ENCODE measurements at regions not wholly inside any gene's neighbourhood (a gene's known extent, or its start where the extent isn't known, plus 50 kb on each side); places are given as distances from the start of the nearest gene placed in this dataset.

GRCh38 chr4:171602638-171603355 lies 210.4 kb upstream of the GALNTL6 start:
- H4K20me1 ChIP-seq (replicated peaks; ENCODE audit: control insufficient read depth, insufficient read depth, low read length), result no peaks in the 10 kb centered on the region
- FAIRE-seq, result no peak
- H3K4me1 ChIP-seq (replicated peaks in 1 of 2; ENCODE audit: control insufficient read depth in 2 of 2, insufficient read depth in 2 of 2, low read length in 2 of 2), result no peaks in the 10 kb centered on the region
- H3K9me1 ChIP-seq (ENCODE audit: control insufficient read depth, insufficient read depth, low read length), result no peaks in the 10 kb centered on the region
- TF ChIP-seq HMG20B (CRISPR knock-in tag; IDR thresholded peaks at IDR 0.05) (no peak), ZNF584 (CRISPR knock-in tag; IDR thresholded peaks at IDR 0.05; ENCODE audit: low read depth) (no peak), NFIX (CRISPR knock-in tag; IDR thresholded peaks at IDR 0.05; ENCODE audit: low read depth) (no peak), MEF2A (IDR thresholded peaks at IDR 0.05; ENCODE audit: control insufficient read depth, low read depth, low read length) (no peak), PATZ1 (CRISPR knock-in tag; IDR thresholded peaks at IDR 0.05; ENCODE audit: borderline replicate concordance) (no peak), MITF (IDR thresholded peaks at IDR 0.05) (no peak), FUS (optimal IDR thresholded peaks at IDR 0.05; ENCODE audit: low read depth, low read length) (no peak), ZNF311 (CRISPR knock-in tag; IDR thresholded peaks at IDR 0.05) (no peak), MLLT1 (IDR thresholded peaks at IDR 0.05) (no peak), WHSC1 (IDR thresholded peaks at IDR 0.05; ENCODE audit: low read length) (no peak)
- no peak overlapping the region for H3K9ac ChIP-seq (ENCODE audit: insufficient read depth in 1 of 2, low read depth in 2 of 2, low read length in 2 of 2)
- DNase-seq (ENCODE audit: extremely low read depth in 1 of 4, low spot score in 3 of 4), result no peak
- ChIA-PET POLR2A (no interaction called here), CTCF (ENCODE audit: low intra/inter-chr PET ratio) (no interaction called here)
- H2AFZ ChIP-seq (ENCODE audit: low read depth, low read length), result no peak overlapping the region
- intact Hi-C loops (cut with micrococcal nuclease) (no loop called here), in situ Hi-C loops (cut with MboI) (no loop called here)
- WGBS (ENCODE audit: insufficient coverage, low coverage, missing lambda C conversion rate), result 3% methylated on average over 8 of the region's 8 CpGs
- no peaks in the 10 kb centered on the region for H3K9me3 ChIP-seq (replicated peaks; ENCODE audit: control insufficient read depth, insufficient read depth, low read depth, low read length)
- no peak overlapping the region for H3K27ac ChIP-seq (ENCODE audit: extremely low read depth, low read depth, low read length)
- H3K27me3 ChIP-seq (ENCODE audit: control insufficient read depth in 2 of 2, insufficient read depth in 2 of 2, low read length in 2 of 2), result no peaks in the 10 kb centered on the region
- BruUV-seq (replicated peaks), result no TSS peak
- ATAC-seq, result no peak
- no peak overlapping the region for H3K4me2 ChIP-seq (ENCODE audit: insufficient read depth, low read length)
- no peaks in the 10 kb centered on the region for H3K36me3 ChIP-seq (ENCODE audit: control insufficient read depth, insufficient read depth, low read length)
- no peaks in the 10 kb centered on the region for H3K79me2 ChIP-seq (ENCODE audit: control insufficient read depth, insufficient read depth, low read length)
- no peak overlapping the region for H3K4me3 ChIP-seq

Data from K562 (cell line).